ENCODE measurements at regions not wholly inside any gene's neighbourhood (a gene's known extent, or its start where the extent isn't known, plus 50 kb on each side); places are given as distances from the start of the nearest gene placed in this dataset.

DNA sequence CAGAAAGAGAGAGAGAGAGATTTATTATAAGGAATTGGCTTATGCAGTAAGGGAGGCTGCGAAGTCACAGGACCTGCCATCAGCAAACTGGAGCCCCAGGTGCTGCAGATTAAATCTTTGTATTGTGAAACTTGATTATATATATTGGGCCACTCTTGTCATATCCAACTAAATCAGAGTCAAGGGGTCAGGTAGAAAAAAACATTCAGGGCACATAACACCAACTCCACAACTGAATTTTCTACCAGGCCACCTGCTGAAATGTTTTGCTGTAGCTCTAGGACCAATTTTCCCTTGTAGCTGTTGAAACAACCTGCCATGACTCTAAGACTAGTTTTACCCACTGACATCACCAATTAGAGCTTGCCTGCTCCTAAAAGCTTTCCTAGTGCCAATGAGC, 1240.8 kb downstream of the SLC16A7 start:
- TF ChIP-seq, protein P1, sequence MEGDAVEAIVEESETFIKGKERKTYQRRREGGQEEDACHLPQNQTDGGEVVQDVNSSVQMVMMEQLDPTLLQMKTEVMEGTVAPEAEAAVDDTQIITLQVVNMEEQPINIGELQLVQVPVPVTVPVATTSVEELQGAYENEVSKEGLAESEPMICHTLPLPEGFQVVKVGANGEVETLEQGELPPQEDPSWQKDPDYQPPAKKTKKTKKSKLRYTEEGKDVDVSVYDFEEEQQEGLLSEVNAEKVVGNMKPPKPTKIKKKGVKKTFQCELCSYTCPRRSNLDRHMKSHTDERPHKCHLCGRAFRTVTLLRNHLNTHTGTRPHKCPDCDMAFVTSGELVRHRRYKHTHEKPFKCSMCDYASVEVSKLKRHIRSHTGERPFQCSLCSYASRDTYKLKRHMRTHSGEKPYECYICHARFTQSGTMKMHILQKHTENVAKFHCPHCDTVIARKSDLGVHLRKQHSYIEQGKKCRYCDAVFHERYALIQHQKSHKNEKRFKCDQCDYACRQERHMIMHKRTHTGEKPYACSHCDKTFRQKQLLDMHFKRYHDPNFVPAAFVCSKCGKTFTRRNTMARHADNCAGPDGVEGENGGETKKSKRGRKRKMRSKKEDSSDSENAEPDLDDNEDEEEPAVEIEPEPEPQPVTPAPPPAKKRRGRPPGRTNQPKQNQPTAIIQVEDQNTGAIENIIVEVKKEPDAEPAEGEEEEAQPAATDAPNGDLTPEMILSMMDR (IDR thresholded peaks at IDR 0.05): no peak
- TF ChIP-seq POLR2A (IDR thresholded peaks at IDR 0.05): no peak
- no peak for TF ChIP-seq POLR2AphosphoS5 (IDR thresholded peaks at IDR 0.05)

All from breast epithelium (tissue), 3 donors.